GM12864 (cell line): ENCODE measurements at regions not wholly inside any gene's neighbourhood (a gene's known extent, or its start where the extent isn't known, plus 50 kb on each side); places are given as distances from the start of the nearest gene placed in this dataset.

Experiments used
- DNase-seq: peaks from one replicate; pipeline ENCODE4 v3.0.0-alpha.2; 2011; ENCODE audit warnings: low read depth
- H3K4me3 ChIP-seq: 2 replicates; pipeline ENCODE4 v1.5.1; 2011; ENCODE audit warnings: mild to moderate bottlenecking, low read depth, low read length, control low read depth
- CTCF ChIP-seq: IDR thresholded peaks from 2 replicates; pipeline ENCODE4 v1.5.1; 2011; ENCODE audit warnings: low read depth, mild to moderate bottlenecking, moderate library complexity, low read length, control low read depth, inconsistent platforms; ENCODE audit errors: missing control alignments

- no peak for DNase-seq
These were observed 521.3 kb upstream of the LRRN3 start for GRCh38 chr7:110569486-110570205.

DNA sequence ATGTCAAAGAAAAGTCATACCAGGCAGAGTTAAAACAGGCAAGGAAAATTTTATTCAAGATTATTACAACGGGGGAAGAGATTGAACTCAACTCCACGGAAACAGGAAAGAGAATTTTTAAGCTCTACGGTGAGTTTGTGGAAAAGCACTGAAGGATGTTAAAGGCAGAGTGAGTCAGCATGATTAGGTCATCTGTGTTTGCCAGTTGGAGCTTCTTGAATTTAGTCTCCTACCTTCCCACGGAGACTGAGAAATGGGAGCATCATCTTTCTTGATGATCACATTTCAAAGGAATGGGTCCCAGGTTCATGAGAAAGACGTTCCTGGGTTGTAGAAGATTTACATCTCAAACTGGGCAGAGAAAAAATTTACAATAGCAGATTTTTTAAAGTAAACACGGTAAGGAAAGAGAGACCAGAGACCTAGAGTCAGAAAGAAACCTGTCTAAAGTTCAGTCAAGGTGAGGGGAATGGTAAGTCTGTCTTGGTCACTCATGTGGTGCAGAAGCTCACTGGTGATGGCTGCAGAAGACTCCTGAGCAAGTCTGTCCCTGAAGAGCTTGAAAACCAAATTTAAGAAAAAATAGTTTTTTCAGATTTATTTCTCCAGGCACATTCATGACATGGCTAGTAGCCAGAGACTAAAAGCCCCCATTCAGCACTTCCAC lies 516.9 kb upstream of the LRRN3 start:
- no peak for DNase-seq
- TF ChIP-seq CTCF = no peak
- no peak overlapping the region for H3K4me3 ChIP-seq

More at GRCh38 chr7:110569486-110570205, 521.3 kb upstream of the LRRN3 start:
- no peak overlapping the region for H3K4me3 ChIP-seq
- no peak for TF ChIP-seq CTCF

DNA sequence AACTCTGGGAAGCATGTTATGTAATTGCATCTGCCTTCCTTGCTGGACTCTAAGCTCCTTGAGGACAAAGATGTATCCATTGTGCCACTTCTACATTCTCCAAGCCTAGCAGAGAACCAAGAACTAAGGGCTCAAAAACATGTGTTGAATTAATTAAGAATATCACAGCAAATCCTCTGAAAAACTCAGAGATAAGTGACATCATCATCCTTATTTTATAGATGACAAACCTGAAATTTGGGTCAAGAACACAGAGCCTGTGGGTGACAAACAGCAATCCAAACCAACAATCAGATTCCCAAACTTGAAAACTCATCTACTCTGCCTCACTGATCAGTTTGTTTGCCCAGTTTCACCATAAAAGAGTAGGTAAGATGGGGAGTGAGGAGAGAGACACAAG lies 503.6 kb upstream of the LRRN3 start:
- no peak for TF ChIP-seq CTCF
- no peak for DNase-seq
- no peak overlapping the region for H3K4me3 ChIP-seq

GRCh38 chr7:110590415-110590814 lies 500.5 kb upstream of the LRRN3 start:
- DNase-seq = no peak

GRCh38 chr7:110591341-110591740 lies 499.6 kb upstream of the LRRN3 start:
- TF ChIP-seq CTCF = no peak
- no peak for DNase-seq
- H3K4me3 ChIP-seq = no peak overlapping the region

More at GRCh38 chr7:110590415-110590814, 500.5 kb upstream of the LRRN3 start:
- H3K4me3 ChIP-seq = no peak overlapping the region
- no peak for TF ChIP-seq CTCF

DNA sequence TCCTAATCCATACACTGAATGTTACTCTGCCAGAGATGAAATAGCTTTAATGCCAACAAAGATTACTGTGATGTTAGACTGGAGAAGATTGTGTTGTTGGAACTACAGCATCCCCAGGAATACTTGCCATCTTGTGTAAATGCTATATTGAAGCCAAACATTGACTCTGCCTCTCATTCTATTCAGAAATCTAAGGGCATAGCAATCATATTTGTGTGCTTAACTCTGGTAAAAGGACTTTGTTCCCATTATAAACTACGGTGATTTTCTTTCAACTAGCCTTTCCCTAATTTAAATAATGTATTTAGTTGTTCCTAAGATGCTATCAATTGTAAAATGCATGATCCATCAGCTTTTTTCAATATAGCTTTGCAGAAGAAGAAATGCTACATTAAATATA lies 498.4 kb upstream of the LRRN3 start:
- no peak for TF ChIP-seq CTCF
- DNase-seq = no peak
- H3K4me3 ChIP-seq = no peak overlapping the region
